ENCODE measurements at regions not wholly inside any gene's neighbourhood (a gene's known extent, or its start where the extent isn't known, plus 50 kb on each side); places are given as distances from the start of the nearest gene placed in this dataset.

DNA sequence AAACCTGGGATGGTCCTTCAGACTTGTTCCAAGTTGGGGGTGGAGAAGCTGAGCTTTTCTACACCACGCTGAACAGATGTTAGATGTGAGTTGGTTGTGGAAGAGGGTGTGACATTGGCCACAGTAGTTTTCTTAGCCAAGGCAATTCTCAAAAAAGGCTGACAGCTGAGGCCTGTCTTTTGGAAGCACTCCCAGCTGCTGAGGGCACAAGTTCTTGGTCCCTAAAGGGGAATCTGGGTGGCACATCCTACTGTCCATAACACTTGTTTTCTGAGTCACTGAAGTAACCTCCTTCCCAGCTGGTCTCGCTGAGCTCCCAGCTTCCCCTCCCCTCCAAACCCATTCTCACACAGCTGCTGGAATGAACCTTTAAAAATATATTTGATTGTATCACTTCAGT, 375.7 kb upstream of the KIRREL3 start:
- TF ChIP-seq, protein P1, sequence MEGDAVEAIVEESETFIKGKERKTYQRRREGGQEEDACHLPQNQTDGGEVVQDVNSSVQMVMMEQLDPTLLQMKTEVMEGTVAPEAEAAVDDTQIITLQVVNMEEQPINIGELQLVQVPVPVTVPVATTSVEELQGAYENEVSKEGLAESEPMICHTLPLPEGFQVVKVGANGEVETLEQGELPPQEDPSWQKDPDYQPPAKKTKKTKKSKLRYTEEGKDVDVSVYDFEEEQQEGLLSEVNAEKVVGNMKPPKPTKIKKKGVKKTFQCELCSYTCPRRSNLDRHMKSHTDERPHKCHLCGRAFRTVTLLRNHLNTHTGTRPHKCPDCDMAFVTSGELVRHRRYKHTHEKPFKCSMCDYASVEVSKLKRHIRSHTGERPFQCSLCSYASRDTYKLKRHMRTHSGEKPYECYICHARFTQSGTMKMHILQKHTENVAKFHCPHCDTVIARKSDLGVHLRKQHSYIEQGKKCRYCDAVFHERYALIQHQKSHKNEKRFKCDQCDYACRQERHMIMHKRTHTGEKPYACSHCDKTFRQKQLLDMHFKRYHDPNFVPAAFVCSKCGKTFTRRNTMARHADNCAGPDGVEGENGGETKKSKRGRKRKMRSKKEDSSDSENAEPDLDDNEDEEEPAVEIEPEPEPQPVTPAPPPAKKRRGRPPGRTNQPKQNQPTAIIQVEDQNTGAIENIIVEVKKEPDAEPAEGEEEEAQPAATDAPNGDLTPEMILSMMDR (IDR thresholded peaks at IDR 0.05; ENCODE audit: low read depth, low read length) = no peak
- TF ChIP-seq EZH2phosphoT487 (IDR thresholded peaks at IDR 0.05; ENCODE audit: low read depth) = no peak

Data from OCI-LY3 (cell line).